A549 (cell line): ENCODE measurements at regions not wholly inside any gene's neighbourhood (a gene's known extent, or its start where the extent isn't known, plus 50 kb on each side); places are given as distances from the start of the nearest gene placed in this dataset.
A peak's percentile ranks its signal among the peaks of the same experiment; 100 is the strongest.

Source experiments
- ATAC-seq, 2 experiments: fragments of 200-7000 bp in 1 of 2; fragments of >200 bp in 1 of 2; cut with Nextera tagmentation in 1 of 2; cut with Tn5 transposase in 1 of 2; 3 replicates each; pipeline versions ENCODE4 v1.8.0 to v1.9.1; 2018 to 2020; ENCODE audit warnings: mild to moderate bottlenecking in 1 of 2, moderate library complexity in 1 of 2
- CTCF ChIA-PET: fragments of 300-600 bp; sonication (Branson Sonifier 250); formaldehyde crosslinking; extraction: SDS; loops from one replicate; lab custom pipeline; 2021; ENCODE audit warnings: antibody characterized with exemption, inconsistent platforms; lab: Yijun Ruan, JAX
- POLR2A ChIA-PET: fragments of 350-600 bp; formaldehyde crosslinking; extraction: SDS; loops from one replicate; lab custom pipeline; 2021; ENCODE audit warnings: antibody characterized with exemption, inconsistent platforms; lab: Yijun Ruan, JAX
- DNase-seq, 2 experiments: peaks; one replicate each; pipeline versions ENCODE4 v3.0.0 to v3.0.0-alpha.2; 2011 to 2016; ENCODE audit warnings: low read depth in 1 of 2, low spot score in 1 of 2
- FAIRE-seq: peaks from 2 replicates; lab custom pipeline; 2011; peaks lifted over from hg19 to GRCh38; lab: Jason Lieb, UNC
- H3K27ac ChIP-seq, 2 experiments: fragments of >200 bp; sonication (Bioruptor Twin); formaldehyde crosslinking; 3 replicates each; pipeline ENCODE4 v1.5.1; 2016 to 2017
- H3K4me1 ChIP-seq: fragments of >200 bp; sonication (Bioruptor Twin); formaldehyde crosslinking; 3 replicates; pipeline ENCODE4 v1.6.1; 2016
- H3K4me2 ChIP-seq: fragments of >200 bp; sonication (Bioruptor Twin); formaldehyde crosslinking; 3 replicates; pipeline ENCODE4 v1.6.1; 2016
- H3K4me3 ChIP-seq: fragments of >200 bp; sonication (Bioruptor Twin); formaldehyde crosslinking; 3 replicates; pipeline ENCODE4 v1.5.1; 2016
- H3K9me3 ChIP-seq: fragments of >200 bp; sonication (Bioruptor Twin); formaldehyde crosslinking; 3 replicates; pipeline ENCODE4 v1.6.1; 2016
- CBX8 ChIP-seq: fragments of 200-600 bp; sonication (generic); IDR thresholded peaks from 2 replicates; pipeline ENCODE4 v1.6.1; 2016
- CHD4 ChIP-seq: fragments of 200-600 bp; sonication (generic); IDR thresholded peaks from 2 replicates; pipeline ENCODE4 v1.6.1; 2016; ENCODE audit warnings: antibody characterized with exemption, mild to moderate bottlenecking, borderline replicate concordance
- EHF ChIP-seq: fragments of 250-450 bp; sonication (Bioruptor Pico); IDR thresholded peaks from 2 replicates; pipeline ENCODE4 v1.5.0; 2020; ENCODE audit warnings: mild to moderate bottlenecking
- EP300 ChIP-seq, 2 experiments: fragments of >200 bp; sonication (Bioruptor Twin); formaldehyde crosslinking; IDR thresholded peaks; 2 replicates in 1 of 2; 3 replicates in 1 of 2; pipeline ENCODE4 v1.6.1; 2016 to 2017
- FOSB ChIP-seq: fragments of 250-450 bp; sonication (Bioruptor Pico); IDR thresholded peaks from 2 replicates; pipeline ENCODE4 v1.5.0; 2020; ENCODE audit warnings: mild to moderate bottlenecking, moderate library complexity
- FOSL2 ChIP-seq, 2 experiments: fragments of 450-650 bp in 1 of 2; fragments of >200 bp in 1 of 2; sonication (Bioruptor Twin) in 1 of 2; formaldehyde crosslinking; IDR thresholded peaks; 2 replicates each; pipeline versions ENCODE4 v1.5.0 to v1.6.1; 2016 to 2020; ENCODE audit warnings: mild to moderate bottlenecking in 1 of 2, moderate library complexity in 1 of 2
- GATA3 ChIP-seq: IDR thresholded peaks from 2 replicates; pipeline ENCODE4 v1.6.1; 2012; ENCODE audit warnings: borderline replicate concordance
- HEYL ChIP-seq: fragments of 250-450 bp; sonication (Bioruptor Pico); IDR thresholded peaks from 2 replicates; pipeline ENCODE4 v1.8.0; 2021; ENCODE audit warnings: mild to moderate bottlenecking, moderate library complexity
- JUN ChIP-seq, 2 experiments: fragments of >200 bp; sonication (Bioruptor Twin); formaldehyde crosslinking; IDR thresholded peaks; 2 replicates in 1 of 2; 3 replicates in 1 of 2; pipeline ENCODE4 v1.6.1; 2016 to 2017
- MAFK ChIP-seq: fragments of 450-650 bp; IDR thresholded peaks from 2 replicates; pipeline ENCODE4 v1.6.1; 2014; ENCODE audit not compliant: partially characterized antibody
- NFE2L2 ChIP-seq: fragments of 150-350 bp; conservative IDR thresholded peaks from 2 replicates; pipeline ENCODE4 v1.6.1; 2014; ENCODE audit warnings: low read length
- NR3C1 ChIP-seq: fragments of >200 bp; sonication (Bioruptor Twin); formaldehyde crosslinking; IDR thresholded peaks from 3 replicates; pipeline ENCODE4 v1.6.1; 2017
- POLR2AphosphoS2 ChIP-seq: conservative IDR thresholded peaks from 2 replicates; pipeline ENCODE4 v1.6.1; 2012; ENCODE audit warnings: low read length, improper control_type of control experiment, inconsistent platforms
- ZC3H11A ChIP-seq: fragments of 450-650 bp; IDR thresholded peaks from 2 replicates; pipeline ENCODE4 v1.6.1; 2014; ENCODE audit warnings: antibody characterized with exemption, mild to moderate bottlenecking
- WGBS: methylation state at CpG from one replicate; pipeline ENCODE4 v1.1.6; 2017; ENCODE audit errors: missing lambda C conversion rate; 5-methylcytosine and 5-hydroxymethylcytosine counted together
- TF ChIP-seq, protein P1 (sequence below): fragments of >200 bp; sonication (Bioruptor Twin); formaldehyde crosslinking; IDR thresholded peaks from 3 replicates; pipeline ENCODE4 v1.5.1; 2016

DNA sequence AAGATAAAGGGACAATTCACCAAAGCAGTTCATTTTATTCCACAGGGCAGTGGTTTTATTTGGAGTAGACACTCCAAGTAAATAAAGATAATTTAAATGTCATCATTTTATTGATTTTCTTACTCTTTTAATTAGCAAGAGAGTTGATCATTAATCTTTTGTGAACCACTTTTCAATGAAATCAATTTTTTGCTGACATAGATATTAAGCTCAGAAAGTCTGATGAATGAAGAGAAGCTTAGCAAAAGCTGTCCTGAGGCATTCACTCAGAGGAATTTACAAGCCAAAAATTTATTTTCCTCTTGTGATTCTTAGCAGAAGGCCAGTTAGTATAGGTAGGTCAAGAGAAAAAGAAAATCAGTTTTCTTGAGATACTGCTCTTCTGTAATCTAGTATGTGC, 618.0 kb downstream of the CCER1 start:
- H3K27ac ChIP-seq: no peak overlapping the region
- FAIRE-seq (no peak), DNase-seq (no peak)
- POLR2A ChIA-PET: no interaction called here
- peaks cover 15% of the 10 kb centered on the region for H3K4me1 ChIP-seq
- no peak overlapping the region for H3K4me3 ChIP-seq
- TF ChIP-seq MAFK: peak; percentile 76
- no peak for TF ChIP-seq FOSL2 (IDR thresholded peaks at IDR 0.05)
- no peak for TF ChIP-seq FOSL2 (CRISPR knock-in tag; IDR thresholded peaks at IDR 0.05)
- TF ChIP-seq, all 56 proteins: peak for 1
- Histone ChIP-seq H3K9me3 (no peaks in the 10 kb centered on the region), H3K4me2 (no peak overlapping the region)
- ATAC-seq: no peak
- CTCF ChIA-PET: interaction anchor here (1.4 kb wide), 1 partner anchor 18 kb away, joined by 3 read pairs; no protein-coding TSS in a partner anchor

DNA sequence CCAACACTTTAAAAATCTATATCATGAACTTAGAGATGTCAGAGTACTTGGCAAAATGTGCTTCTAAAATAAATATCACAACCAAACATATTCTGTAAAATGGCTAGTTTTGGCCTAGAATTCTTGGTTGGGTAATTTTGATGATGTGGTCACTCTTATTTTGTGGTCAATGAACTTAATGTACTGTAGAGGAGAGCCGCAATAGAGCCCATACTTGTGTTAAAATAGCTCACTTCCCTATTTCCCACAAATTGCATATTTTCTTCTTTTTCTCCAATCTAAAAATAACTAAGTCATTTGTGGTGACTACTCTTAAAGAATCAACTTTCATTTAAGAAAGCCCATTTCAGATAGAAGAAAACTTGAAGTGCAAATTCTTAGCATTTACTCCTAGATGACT, 619.4 kb downstream of the CCER1 start:
- ATAC-seq (no peak), FAIRE-seq (no peak), DNase-seq (no peak)
- Histone ChIP-seq H3K4me2 (no peak overlapping the region), H3K27ac (no peak overlapping the region), H3K4me3 (no peak overlapping the region), H3K9me3 (no peaks in the 10 kb centered on the region)
- WGBS: 93% methylated on average over 1 of the region's 1 CpG
- ChIA-PET CTCF (interaction anchor here (1.4 kb wide), 1 partner anchor 20 kb away, joined by 3 read pairs; no protein-coding TSS in a partner anchor), POLR2A (no interaction called here)
- TF ChIP-seq HEYL: no peak
- no peak for TF ChIP-seq GATA3
- TF ChIP-seq, all 56 proteins: peak for 0
- peaks cover 15% of the 10 kb centered on the region for H3K4me1 ChIP-seq

DNA sequence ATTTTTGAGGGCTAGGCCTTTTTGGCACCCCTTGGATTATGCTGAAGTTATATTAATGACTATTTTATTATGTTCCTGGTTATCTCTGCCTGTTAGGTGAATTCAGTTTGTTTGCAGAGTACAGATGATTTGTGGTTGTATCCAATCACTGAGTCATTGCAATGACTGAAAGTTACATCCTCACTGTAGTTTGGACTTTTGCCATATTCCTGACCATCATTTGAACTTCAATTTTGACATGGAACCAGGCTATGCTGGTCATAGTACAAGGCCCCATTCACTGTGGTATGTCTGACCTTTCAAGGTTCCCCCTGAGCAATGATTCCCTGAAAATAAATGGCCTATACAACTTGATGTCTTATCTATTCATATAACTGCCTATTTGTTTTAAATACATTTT, 621.0 kb downstream of the CCER1 start:
- Histone ChIP-seq H3K4me1 (peaks cover 15% of the 10 kb centered on the region), H3K4me2 (peak overlapping the region; percentile 38), H3K4me3 (no peak overlapping the region; the same call in 2 of the 3 replicates), H3K9me3 (no peaks in the 10 kb centered on the region), H3K27ac (no peak overlapping the region)
- DNase-seq (peak in 1 of 2 experiments; percentile 43), ATAC-seq (peak in 1 of 2 experiments; percentile 37; a peak in 3 of 6 replicates), FAIRE-seq (no peak)
- CTCF ChIA-PET: interaction anchor here (0.7 to 1.3 kb wide), 2 partner anchors 15 to 57 kb away, joined by 3 read pairs; no protein-coding TSS in a partner anchor
- POLR2A ChIA-PET: no interaction called here
- TF ChIP-seq GATA3 (0 out of 2 replicates have a peak, but pooled peaks have one; percentile 28), CHD4 (no peak)

DNA sequence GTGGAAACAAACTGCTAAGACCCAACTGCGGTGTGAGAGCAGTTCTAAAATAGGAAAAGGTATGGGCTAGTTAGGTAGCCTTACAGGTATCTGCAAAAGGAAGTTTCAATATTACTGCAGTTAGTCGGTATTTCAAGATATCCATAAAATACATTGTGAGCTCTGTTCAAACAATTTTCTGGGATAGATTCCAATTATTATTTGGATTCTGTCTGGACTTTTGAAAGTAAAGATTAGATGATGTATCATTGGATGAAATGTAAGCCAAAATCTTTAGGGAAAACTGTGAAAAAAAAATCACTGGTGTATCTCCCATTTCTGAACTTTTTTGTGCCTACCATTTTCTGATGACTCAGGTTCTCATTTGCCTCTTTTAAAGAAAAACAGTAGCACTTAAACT, 621.6 kb downstream of the CCER1 start:
- Histone ChIP-seq H3K4me1 (peaks cover 15% of the 10 kb centered on the region), H3K9me3 (no peaks in the 10 kb centered on the region), H3K4me2 (peak overlapping the region; percentile 38), H3K27ac (no peak overlapping the region), H3K4me3 (no peak overlapping the region; the same call in 2 of the 3 replicates)
- 33% methylated on average over 2 of the region's 2 CpGs for WGBS
- ATAC-seq (no peak), DNase-seq (no peak), FAIRE-seq (peak; percentile 74)
- POLR2A ChIA-PET: no interaction called here
- CTCF ChIA-PET: interaction anchor here (0.7 to 1.3 kb wide), 2 partner anchors 16 to 57 kb away, joined by 3 read pairs; no protein-coding TSS in a partner anchor
- TF ChIP-seq MAFK (peak; percentile 54), EHF (CRISPR knock-in tag) (no peak)
- TF ChIP-seq, protein P1, sequence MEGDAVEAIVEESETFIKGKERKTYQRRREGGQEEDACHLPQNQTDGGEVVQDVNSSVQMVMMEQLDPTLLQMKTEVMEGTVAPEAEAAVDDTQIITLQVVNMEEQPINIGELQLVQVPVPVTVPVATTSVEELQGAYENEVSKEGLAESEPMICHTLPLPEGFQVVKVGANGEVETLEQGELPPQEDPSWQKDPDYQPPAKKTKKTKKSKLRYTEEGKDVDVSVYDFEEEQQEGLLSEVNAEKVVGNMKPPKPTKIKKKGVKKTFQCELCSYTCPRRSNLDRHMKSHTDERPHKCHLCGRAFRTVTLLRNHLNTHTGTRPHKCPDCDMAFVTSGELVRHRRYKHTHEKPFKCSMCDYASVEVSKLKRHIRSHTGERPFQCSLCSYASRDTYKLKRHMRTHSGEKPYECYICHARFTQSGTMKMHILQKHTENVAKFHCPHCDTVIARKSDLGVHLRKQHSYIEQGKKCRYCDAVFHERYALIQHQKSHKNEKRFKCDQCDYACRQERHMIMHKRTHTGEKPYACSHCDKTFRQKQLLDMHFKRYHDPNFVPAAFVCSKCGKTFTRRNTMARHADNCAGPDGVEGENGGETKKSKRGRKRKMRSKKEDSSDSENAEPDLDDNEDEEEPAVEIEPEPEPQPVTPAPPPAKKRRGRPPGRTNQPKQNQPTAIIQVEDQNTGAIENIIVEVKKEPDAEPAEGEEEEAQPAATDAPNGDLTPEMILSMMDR: no peak

DNA sequence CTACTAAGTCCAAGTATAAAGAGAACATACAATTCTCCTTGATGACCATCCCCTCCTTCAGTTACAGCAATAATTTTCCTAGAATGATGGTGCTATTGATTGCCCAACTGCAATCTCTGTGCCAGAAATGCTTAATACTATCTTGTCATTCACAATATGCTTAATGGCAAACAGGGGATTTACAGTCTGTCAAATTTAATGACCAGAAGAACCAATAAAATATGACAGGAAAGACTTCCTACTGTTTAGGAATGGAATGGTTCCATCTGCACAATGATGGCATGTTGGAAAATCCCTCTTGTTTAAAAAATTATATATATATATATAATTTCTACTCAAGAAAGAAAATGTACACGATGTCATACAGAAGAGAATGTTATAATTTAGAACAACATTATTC, 623.2 kb downstream of the CCER1 start:
- no peak for DNase-seq
- no peak for TF ChIP-seq NFE2L2
- no peak for TF ChIP-seq FOSB
- TF ChIP-seq JUN (IDR thresholded peaks at IDR 0.05): no peak
- TF ChIP-seq NR3C1: no peak
- no peak for TF ChIP-seq ZC3H11A
- no peak for TF ChIP-seq EP300 (IDR thresholded peaks at IDR 0.05)
- no peak for TF ChIP-seq POLR2AphosphoS2
- TF ChIP-seq CBX8: no peak
- TF ChIP-seq, all 56 proteins: peak for 0
- ATAC-seq: no peak
- peaks cover 15% of the 10 kb centered on the region for H3K4me1 ChIP-seq
- H3K4me3 ChIP-seq: no peak overlapping the region
- WGBS: 40% methylated on average over 1 of the region's 1 CpG
- POLR2A ChIA-PET: no interaction called here
- H3K4me2 ChIP-seq: no peak overlapping the region
- no peaks in the 10 kb centered on the region for H3K9me3 ChIP-seq
- CTCF ChIA-PET: no interaction called here
- no peak overlapping the region for H3K27ac ChIP-seq
- no peak for FAIRE-seq
